GM04503 (cell line): ENCODE measurements at regions not wholly inside any gene's neighbourhood (a gene's known extent, or its start where the extent isn't known, plus 50 kb on each side); places are given as distances from the start of the nearest gene placed in this dataset.
"Not testable (repeated sequence)": the region's sequence is repeated elsewhere in the genome, so short reads cannot be mapped to it uniquely, and the experiment has no call there.

Experiments used
- DNase-seq: peaks from one replicate; pipeline ENCODE4 v3.0.0-alpha.2; 2012; ENCODE audit warnings: low read depth

DNA sequence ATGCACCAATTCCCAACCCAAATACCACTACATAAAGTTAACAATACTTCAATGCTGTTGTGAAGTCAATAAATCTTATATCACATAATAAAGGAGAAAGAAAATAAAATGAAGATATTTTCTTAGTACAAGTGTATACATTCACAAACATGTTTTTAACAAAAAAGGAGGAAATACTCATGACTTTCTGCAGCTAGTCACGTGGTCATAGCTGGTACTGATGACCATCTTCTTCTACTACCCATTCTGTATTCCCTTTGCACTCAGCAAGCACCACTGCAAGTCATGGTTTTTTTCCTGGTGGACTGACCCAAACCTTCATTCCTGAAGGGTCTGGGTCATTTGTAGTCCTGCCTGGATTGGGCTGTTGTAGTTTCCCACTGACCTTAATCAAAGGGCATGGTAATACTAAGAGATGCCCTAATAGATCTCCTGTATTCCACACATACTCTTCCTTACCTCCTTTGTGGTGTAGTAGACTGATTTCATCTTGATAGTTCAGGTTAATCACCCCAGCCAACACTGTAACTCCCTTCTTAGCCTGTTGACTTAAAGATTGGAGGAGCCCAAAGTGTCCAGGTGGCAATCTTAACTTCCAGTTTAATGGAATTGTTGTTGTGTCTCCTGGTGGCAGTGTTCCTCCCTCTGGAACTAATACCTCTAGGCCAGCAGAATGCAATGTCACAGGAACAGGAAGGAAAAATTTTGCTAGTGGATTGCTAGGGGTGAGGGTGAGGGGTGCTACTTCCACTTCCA lies 83.1 kb upstream of the CYRIA start:
- DNase-seq = not testable (repeated sequence)

DNA sequence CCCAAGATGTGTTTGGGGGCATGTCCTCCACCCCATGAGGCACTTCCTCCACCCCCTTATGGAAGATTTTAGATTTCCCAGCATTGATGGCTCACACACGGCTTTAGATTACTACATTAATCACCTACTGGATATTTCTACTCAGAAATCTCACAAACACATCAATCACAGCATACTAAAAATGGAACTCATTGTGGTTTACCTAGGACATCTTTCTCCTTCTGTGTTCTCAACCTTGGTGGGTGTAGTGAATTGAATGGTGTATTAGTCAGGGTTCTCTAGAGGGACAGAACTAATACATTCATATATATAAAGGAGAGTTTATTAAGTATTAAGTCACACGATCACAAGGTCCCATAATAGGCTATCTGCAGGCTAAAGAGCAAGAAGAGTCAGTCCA lies 82.1 kb upstream of the CYRIA start:
- DNase-seq = no peak

DNA sequence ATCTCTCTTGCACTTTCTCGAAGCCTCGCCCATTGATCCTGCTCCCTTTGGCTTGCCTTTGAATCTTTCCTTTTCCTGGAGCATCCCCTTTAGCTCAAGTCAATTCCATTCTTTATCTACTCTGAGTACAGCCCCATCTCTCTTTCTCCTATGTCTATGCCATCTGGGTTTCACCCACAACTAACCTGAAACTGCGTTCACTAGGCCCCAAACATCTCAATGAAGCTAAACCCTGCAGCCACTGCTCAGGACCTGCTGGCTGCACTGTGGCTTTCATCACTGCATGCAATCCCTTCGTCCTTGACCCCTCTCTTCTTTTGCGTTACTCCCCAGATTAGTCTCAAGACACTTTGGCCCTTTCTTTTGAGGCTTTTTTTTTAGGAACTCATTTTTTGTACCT lies 81.6 kb upstream of the CYRIA start:
- DNase-seq = no peak

DNA sequence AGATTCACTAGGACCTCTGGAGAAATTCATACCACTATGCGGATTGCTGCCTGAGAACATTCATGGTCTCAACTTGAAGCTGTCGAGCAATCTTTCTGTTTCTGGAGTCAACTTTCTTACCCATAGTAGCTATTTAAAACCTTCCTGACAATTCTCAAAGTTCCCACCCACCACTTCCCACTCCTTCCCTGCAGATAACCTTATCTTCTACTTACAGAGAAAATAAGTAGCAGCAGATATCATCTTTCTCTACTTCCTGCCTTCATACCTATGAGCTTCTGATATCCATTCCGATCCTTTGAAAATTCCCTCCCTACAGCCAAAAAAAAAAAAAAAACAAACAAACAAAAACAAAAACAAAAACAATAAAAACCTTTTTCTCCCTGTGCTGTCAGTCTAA lies 81.2 kb upstream of the CYRIA start:
- DNase-seq = no peak

DNA sequence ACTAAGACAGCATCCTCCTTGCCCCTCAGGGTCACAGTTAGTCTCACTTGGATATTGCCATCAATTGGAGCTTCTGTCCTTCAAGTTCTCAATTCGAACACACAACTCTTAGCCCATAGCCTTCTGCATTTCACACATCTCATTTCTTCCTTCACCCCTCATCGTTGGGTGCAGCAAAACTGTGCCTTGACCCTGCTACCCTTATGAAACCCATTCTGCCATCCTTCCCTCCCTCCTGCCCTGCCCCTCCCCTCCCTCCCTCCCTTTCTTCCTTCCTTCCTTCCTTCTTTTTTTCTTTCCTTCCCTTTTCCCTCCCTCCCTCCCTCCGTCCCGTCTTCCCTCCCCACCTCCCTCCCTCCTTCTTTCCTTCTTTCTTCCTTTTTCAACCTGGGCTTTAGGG lies 80.7 kb upstream of the CYRIA start:
- no peak for DNase-seq

DNA sequence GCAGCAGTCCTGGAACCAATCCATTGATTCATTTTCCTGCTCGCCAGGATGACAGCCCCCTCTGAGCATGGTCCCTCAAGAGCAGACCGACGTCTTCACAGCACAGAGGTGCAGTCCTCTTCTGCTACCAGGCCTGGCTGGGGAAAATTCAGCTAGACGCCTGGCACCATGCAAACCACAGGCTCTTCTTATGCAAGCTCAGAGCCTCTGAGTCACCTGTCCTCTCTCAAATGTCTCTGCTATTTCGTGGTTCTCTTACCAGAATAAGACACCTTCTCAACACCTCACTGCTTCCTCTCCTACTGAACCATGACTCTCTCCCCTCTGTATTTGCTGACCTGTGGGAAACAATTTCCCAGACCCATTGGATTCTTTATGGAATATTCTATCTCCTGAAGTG lies 79.8 kb upstream of the CYRIA start:
- DNase-seq = no peak

DNA sequence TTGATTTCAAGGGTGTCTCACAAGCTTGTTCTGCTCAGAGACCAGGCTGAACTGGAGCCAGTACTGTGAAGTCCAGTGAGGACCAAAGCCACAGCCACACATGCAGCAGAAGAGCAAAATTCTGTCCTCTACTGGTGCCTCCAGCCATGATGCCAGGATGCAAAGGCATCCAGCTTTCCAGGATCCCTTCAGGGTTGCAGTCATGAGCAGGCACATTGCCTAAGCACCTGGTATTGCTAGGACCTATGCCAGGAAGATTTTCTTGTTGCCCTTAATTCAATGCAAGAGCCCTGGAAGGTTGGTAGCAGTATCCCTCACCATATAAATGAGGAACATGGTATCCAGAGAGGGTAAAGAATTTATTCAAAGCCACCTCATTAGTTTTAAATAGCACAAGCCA lies 78.9 kb upstream of the CYRIA start:
- DNase-seq = no peak

DNA sequence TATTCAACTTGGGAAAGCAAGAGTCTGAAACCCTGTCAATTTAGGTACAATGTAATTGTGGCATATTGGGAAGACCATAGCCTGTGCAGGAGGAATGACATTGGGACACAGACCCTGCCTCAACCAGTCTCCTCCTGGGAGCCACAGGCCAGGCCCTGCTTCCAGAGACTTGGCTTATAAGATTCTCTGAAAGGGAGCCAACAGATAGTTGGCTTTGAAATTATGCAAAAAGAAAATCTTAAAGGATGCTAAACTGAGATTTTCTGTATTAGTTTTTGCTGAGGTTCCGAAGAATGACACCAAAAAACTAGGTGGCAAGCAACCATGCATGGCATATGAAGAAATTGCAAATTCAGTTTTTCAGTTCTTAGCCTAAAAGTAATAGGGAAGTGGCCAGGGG lies 76.4 kb upstream of the CYRIA start:
- DNase-seq = no peak

DNA sequence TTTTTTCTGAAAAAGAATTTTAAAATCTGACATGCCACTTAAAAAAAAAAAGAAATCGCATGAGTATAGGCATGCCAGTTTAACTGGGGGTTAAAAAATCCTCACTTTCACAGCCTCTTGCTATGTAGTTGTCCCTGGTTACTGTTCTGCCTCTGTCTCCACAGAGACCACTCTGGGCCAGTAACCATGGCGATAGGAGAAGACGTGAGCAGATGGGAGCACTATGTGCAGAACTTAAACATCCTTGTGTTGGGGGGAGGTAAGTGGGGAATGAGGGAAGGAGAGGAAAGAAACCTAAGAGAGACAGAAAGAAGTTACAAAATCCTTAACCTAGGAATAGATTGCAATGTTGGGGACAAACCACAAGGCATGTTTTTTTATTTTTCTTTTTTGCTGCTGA lies 75.9 kb upstream of the CYRIA start:
- no peak for DNase-seq

DNA sequence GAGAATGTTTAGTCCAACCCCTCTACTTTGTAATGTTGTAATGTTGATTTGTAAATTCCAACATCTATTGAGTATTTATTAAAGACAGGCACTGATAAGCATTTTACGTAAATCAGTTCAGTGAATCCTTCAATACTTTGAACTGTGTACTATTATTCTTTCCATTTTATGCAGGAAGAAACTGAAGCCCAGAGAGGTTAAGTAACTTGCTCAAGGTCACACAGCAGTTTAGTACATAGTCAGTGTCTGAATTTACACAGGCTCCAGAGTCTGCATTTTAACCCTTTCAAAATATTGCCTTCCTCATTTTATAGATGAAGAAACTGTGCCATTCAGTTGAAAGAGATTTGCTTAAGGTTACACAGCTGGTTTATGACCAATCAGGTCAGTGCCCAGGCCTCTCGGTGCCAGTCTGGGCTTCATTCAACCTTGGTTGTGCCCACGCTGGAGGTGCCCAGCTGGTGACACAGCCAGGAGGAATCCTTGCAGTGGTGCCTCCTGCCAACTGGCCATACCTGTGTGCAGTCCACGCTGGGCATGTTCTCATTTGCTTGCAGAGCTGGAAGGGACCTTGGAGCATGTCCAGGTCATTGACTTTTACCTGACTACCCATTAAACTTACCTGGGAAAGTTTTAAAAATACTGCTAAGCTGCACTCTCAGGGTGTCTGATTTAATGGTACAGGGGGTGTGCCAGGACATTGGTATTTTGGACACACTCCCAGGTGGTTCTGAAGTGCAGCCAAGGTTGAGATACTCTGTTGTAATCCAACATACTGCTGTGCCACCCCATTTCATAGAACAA lies 74.3 kb upstream of the CYRIA start:
- no peak for DNase-seq

DNA sequence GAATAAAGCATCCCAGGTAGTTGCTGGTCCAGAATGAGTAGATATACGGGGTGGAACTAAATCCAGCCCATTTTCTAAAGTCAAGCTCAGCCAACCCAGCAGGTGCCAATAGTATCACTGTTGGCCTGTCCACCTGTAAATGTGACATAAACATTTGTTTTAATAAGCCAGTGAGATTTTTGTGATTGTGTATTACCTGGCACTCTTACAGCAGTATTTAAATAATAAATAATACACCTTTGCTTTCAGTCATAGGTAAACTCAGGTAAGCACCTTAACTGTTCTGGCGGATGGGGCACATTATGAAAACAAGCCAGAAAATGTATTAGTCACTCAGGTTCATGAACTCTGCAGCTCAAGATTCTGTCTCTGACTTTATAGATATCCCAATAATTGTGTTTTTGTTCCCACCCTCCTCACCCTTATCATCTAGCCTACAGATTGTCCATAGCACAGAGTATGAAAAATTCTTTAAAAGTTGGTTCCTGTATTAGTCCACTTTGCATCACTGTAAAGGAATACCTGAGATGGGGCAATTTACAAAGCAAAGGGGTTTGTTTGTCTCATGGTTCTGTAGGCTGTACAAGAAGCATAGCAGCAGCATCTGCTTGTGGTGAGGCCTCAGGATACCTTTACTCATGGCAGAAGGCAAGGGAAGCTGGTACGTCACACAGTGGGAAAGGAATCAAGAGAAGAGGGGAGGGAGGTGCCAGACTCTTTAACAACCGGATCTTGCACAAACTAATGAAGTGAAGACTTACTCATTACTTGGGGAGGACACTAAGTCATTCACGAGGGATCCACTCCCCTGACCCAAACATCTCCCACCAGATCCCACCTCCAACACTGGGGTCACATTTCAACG lies 73.0 kb upstream of the CYRIA start:
- no peak for DNase-seq

DNA sequence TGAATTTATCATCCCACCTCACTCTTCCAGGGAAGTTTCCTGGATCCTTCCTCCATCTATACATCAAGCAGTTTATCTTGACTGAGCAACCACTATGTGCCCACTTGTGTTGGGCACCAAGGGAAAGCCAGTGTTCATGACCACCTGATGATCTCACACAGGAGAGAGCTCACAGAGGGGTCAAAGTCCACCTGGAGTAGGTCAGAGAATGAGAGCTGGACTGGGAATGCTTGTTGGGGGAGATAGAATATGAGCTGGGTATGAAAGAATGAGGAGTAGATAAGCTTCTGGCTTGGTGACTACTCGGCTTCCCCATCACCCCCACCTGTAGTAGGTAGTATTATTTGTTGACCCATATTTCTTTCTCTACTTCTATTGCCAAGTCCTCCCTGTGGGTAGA lies 72.2 kb upstream of the CYRIA start:
- no peak for DNase-seq

DNA sequence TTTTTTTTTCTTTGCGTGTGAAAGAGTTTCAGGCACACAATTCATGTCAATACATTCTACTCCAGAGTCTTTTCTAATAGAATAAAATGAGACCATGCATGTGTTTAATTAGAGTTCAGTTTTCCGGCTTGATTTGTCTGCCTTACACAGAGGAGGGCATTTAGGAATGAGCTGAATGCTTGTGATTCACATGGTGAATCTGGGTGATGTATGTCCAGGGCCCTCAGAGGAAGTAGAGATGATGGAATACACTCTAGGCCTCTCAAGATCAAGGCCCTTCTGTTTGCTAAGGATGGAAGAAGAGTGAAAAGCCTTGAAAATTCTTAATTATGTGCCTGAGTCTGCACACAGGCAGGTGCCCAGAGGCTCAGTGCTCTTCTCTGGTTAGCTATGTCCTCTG lies 71.0 kb upstream of the CYRIA start:
- no peak for DNase-seq

DNA sequence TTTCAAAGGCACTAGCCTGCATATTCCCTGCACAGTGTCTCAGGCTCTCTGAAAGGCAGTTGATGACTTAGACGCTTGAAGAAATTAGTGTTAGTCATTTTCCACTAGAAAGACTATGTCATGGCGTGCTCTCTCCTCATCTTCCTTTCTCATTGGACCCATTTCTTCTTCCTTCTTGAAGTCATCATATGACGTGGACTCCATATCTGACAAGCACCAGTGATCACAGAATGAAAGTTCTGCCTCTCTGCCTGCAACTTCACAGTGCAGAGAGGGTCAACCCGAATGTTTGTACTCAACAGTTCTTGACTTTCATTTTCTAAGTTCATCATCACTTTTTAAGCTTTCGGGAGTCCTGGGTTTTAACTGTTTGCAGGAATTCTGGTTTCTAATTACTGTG lies 63.7 kb upstream of the CYRIA start:
- no peak for DNase-seq

DNA sequence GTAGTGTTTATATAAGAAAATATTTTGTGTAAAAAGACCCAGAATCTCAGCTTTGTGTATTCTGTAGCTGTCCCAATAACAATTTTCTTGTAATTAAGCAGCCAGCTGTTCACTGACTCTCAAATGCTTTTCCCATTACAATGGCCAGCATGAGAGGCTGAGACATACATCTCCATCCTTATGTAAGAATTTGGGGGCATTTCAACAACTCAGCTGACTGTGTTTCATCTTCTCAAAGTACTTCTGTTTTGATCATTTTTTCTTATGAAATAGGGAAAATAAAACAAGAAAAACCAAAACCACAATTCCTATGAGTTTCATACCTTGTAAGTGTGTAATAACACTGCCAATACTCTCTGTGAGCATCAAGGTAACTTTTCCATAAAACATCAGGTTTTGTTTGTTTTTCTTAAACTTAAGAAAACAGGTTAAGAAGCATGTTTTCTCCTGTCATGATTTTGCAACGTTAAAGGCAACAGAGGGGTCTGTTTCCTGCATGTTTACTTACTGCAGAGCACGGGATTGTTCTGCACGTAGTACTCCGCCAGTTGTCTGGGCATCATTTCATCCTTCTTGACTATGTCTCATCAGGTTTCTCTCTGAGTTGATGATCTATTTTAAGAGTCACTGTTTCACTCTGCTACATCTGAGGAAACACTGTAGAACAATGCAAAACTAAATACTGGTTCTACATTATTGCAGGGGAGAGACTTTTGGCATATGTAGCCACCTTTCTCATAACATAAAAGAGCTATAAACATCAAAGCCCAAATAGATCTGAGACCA lies 62.9 kb upstream of the CYRIA start:
- DNase-seq = no peak

DNA sequence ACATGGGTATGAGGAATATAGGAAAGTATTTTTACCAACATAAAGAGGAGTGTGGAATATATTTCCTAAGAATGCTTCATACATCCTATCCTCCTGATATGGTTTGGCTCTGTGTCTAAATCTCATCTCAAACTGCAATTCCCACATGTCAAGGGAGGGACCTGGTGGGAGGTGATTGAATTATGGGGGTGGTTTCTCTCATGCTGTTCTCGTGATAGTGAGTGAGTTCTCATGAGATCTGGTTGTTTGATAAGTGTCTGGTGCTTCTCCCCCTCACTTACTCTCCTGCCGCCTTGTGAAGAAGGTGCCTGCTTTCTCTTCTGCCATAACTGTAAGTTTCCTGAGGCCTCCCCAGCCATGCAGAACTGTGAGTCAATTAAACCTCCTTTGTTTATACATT lies 62.2 kb upstream of the CYRIA start:
- not testable (repeated sequence) for DNase-seq

DNA sequence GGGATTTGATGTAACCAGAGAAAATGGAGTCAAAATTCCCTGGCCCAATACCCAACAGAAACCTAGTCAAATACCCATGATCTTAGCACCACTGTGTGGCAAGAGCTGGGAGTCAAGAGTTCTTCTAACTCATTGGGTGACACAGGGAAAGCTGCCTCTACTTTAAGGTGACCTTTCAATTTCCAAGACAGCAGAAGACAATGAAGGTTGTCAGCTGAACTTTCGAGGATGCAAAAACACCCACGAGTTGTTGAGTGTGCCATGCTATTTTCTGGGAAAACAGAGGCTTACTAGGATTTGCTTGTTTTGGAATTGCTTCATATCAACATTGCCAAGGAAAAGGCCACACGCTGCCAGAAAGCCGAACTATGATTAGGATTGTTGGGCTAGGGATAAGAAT lies 61.6 kb upstream of the CYRIA start:
- no peak for DNase-seq

DNA sequence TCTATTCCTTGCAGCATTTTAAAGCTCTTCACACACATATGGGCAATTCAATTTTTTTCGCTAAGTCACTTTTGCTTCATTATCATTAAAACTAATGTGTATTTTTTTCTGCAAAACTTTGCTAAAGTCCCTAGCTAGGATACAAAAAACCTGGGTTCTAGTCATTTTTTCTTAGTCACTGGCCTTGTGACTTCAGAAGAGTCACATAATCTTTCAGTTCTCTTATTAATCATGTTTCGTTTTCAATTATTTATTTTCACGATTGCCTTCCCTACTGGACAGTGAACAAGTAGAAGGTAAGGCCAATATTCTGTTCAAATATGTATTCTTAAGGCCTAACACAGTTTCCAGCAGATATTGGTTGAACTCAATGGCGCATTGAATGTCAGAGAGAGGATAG lies 60.9 kb upstream of the CYRIA start:
- no peak for DNase-seq

DNA sequence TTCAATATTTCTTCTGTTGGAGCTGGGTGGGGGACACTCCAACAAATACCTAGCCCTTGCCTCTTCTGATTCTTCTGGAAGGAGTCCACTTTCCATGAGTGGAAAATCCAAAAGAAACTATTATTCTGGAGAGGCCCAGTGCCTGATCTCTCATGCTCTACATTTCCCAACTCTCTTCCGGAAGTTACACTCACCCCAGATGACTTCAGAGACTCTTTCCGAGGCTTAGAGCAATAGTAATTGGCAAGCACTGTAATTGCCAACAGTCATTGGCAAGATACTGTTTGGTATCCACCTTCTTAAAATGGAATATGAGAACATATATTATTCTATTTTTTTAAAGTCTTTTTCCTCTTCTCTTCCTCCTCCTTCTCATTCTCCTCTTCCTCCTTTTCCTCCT lies 60.5 kb upstream of the CYRIA start:
- DNase-seq = no peak

DNA sequence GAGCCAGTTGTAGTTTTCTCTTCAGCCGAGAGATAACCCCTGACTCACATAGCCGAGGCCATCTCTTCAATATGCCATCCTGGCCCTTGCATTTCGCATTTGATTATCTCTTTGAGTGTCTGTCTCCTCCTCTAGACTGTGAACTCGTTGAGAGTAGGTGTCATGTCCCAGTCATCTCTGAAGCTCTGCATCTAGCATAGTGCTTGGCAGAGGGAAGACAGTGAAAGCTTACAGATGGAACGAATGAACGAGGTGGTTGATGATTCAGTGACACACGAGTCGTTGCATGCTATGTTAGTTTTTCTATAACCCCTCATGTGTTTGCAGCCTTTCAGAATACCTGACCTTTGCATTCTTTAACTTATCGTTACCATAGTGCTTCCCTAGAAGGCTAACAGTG lies 59.9 kb upstream of the CYRIA start:
- DNase-seq = no peak

DNA sequence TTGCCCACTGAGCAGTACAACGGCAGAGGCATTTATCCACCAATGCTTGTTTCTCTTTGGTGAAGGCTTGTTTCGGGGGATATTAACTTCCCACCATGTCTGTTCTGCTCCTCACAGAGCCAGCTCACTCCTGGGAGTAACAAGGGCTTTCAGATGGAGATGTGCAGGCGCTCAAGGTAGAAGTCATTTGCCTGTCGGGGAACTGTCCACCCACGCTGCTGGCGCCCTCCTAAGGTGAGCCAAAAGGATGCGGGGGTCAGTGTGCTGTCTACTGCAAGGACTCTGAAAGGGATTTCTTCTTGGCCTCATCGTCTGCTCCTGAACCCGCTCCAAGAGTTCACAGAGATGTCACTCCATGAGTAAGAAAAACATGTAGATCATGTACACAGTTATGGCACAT lies 57.0 kb upstream of the CYRIA start:
- no peak for DNase-seq

DNA sequence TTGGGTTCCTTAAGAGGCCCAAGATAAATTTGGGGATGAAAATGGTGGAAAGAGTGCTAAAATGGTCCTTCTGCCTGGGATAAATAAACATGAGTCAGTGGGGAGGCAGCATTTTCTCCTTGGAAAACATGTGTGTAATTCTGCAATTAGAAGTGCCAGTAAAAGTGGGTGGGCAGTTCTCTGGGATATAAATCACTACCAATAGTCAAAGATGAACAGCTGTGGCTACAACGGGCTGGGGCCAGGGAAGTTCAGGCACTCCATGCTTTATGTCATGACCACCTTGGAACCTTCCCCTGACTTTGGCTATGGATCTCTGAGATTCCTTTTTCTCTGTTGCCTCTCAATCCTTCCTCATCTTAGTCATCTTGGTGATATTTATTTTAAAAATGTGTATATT lies 56.5 kb upstream of the CYRIA start:
- DNase-seq = no peak
